ENCODE measurements at regions not wholly inside any gene's neighbourhood (a gene's known extent, or its start where the extent isn't known, plus 50 kb on each side); places are given as distances from the start of the nearest gene placed in this dataset.

DNA sequence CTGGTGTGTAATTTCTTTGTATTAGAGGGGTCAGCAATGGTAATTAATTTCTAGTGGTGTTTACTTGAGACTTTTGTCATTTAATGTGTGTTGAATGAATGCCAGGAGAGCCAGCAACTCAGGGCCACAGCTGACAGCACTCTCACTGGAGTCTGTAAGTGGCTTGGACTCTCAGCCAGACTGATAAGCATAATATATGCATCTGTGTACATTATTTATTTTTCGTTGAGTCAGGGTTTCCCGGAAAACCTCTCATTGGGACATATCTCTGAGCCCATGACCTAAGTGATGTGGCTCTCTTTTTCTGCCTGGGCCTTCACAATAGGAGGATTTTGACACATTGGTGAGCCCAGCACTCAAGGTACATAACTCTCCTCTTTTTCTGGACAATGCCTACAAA lies 1007.8 kb upstream of the TSPY4 start:
- H3K9me3 ChIP-seq (ENCODE audit: low read length), result no peaks in the 10 kb centered on the region; the same call in 1 of the 2 replicates
- DNase-seq (ENCODE audit: low spot score) (no peak), FAIRE-seq (no peak), ATAC-seq (no peak)
- no peaks in the 10 kb centered on the region for H3K4me1 ChIP-seq (ENCODE audit: insufficient read depth, low read length)
- no peak overlapping the region for H3K4me3 ChIP-seq (replicated peaks in 1 of 3; ENCODE audit: insufficient read depth in 1 of 3, low read depth in 2 of 3, low read length in 3 of 3)
- H3K27me3 ChIP-seq (ENCODE audit: control insufficient read depth in 1 of 2, insufficient read depth in 2 of 2, low read length in 2 of 2), result no peaks in the 10 kb centered on the region
- H3K4me2 ChIP-seq (ENCODE audit: low read depth, low read length), result no peak overlapping the region
- TF ChIP-seq ZNF567 (CRISPR knock-in tag; IDR thresholded peaks at IDR 0.05; ENCODE audit: borderline replicate concordance), result no peak
- no peak for TF ChIP-seq RBFOX2 (IDR thresholded peaks at IDR 0.05; ENCODE audit: low read depth, low read length)
- no peak overlapping the region for H3K27ac ChIP-seq (ENCODE audit: extremely low read length, insufficient read depth, low read length)
- no peak overlapping the region for H2AFZ ChIP-seq (ENCODE audit: low read length)
- BruUV-seq (replicated peaks), result no TSS peak
- ChIA-PET POLR2A (no interaction called here), CTCF (ENCODE audit: low intra/inter-chr PET ratio, low total read pairs) (no interaction called here)
- H3K79me2 ChIP-seq (ENCODE audit: insufficient read depth, low read length), result no peaks in the 10 kb centered on the region
- 0% methylated on average over 1 of the region's 2 CpGs for WGBS (ENCODE audit: low lambda C conversion rate)
- H3K9ac ChIP-seq (ENCODE audit: insufficient read depth, low read depth, low read length), result no peak overlapping the region
- no peaks in the 10 kb centered on the region for H3K36me3 ChIP-seq (replicated peaks in 1 of 2; ENCODE audit: control insufficient read depth in 1 of 2, insufficient read depth in 2 of 2, low read length in 2 of 2)
- intact Hi-C loops (cut with micrococcal nuclease; ENCODE audit: unreplicated experiment), result no loop called here
- in situ Hi-C loops (cut with HindIII; ENCODE audit: extremely low pct_ligation_motif_present, low pct_unique_long_range_greater_than_20kb), result no loop called here
- no peaks in the 10 kb centered on the region for H4K20me1 ChIP-seq (ENCODE audit: insufficient read depth, low read length)

DNA sequence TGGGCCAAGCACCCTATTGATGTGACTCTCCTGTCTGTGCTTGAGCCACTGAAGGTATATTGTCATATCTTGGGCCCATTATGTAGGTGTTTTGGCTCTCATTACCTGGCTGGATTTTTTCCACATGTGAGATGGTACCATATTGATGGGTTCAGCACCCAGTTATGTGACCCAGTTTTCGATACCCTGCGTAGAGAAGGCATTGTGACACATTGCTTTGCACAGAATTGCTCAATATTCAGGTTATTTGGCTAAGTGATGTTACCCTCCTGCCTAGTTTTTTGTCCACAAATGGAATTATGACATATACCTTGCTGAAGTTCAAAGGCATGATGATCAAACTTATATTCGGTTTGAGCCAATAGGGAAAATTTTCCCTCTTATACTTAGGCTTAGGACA lies 1007.3 kb upstream of the TSPY4 start:
- POLR2A ChIA-PET, result no interaction called here
- ATAC-seq, result no peak
- Histone ChIP-seq H3K79me2 (ENCODE audit: insufficient read depth, low read length) (no peaks in the 10 kb centered on the region), H3K27ac (ENCODE audit: extremely low read length, insufficient read depth, low read length) (no peak overlapping the region), H4K20me1 (ENCODE audit: insufficient read depth, low read length) (no peaks in the 10 kb centered on the region), H3K4me1 (ENCODE audit: insufficient read depth, low read length) (no peaks in the 10 kb centered on the region), H3K27me3 (ENCODE audit: control insufficient read depth in 1 of 2, insufficient read depth in 2 of 2, low read length in 2 of 2) (no peaks in the 10 kb centered on the region), H3K9ac (ENCODE audit: insufficient read depth, low read depth, low read length) (no peak overlapping the region), H3K36me3 (replicated peaks in 1 of 2; ENCODE audit: control insufficient read depth in 1 of 2, insufficient read depth in 2 of 2, low read length in 2 of 2) (no peaks in the 10 kb centered on the region), H2AFZ (ENCODE audit: low read length) (no peak overlapping the region), H3K9me3 (ENCODE audit: low read length) (no peaks in the 10 kb centered on the region; the same call in 1 of the 2 replicates), H3K4me2 (ENCODE audit: low read depth, low read length) (no peak overlapping the region), H3K4me3 (replicated peaks in 1 of 3; ENCODE audit: insufficient read depth in 1 of 3, low read depth in 2 of 3, low read length in 3 of 3) (no peak overlapping the region)
- 0% methylated on average over 3 of the region's 3 CpGs for WGBS (ENCODE audit: low lambda C conversion rate)
- intact Hi-C loops (cut with micrococcal nuclease; ENCODE audit: unreplicated experiment), result no loop called here
- BruUV-seq (replicated peaks), result no TSS peak
- DNase-seq (ENCODE audit: low spot score), result no peak
- CTCF ChIA-PET (ENCODE audit: low intra/inter-chr PET ratio, low total read pairs), result no interaction called here
- no peak for FAIRE-seq
- in situ Hi-C loops (cut with HindIII; ENCODE audit: extremely low pct_ligation_motif_present, low pct_unique_long_range_greater_than_20kb), result no loop called here
- TF ChIP-seq, protein P1, sequence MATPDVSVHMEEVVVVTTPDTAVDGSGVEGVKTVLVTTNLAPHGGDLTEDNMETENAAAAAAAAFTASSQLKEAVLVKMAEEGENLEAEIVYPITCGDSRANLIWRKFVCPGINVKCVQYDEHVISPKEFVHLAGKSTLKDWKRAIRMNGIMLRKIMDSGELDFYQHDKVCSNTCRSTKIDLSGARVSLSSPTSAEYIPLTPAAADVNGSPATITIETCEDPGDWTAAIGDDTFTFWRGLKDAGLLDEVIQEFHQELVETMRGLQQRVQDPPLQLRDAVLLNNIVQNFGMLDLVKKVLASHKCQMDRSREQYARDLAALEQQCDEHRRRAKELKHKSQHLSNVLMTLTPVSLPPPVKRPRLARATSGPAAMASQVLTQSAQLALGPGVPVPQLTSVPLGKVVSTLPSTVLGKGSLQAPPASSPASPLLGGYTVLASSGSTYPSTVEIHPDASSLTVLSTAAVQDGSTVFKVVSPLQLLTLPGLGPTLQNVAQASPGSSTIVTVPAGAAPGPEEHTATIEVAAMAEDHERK (CRISPR knock-in tag; IDR thresholded peaks at IDR 0.05; ENCODE audit: low read depth), result no peak
- TF ChIP-seq ZNF605 (CRISPR knock-in tag; IDR thresholded peaks at IDR 0.05), result no peak
- TF ChIP-seq, protein P2, sequence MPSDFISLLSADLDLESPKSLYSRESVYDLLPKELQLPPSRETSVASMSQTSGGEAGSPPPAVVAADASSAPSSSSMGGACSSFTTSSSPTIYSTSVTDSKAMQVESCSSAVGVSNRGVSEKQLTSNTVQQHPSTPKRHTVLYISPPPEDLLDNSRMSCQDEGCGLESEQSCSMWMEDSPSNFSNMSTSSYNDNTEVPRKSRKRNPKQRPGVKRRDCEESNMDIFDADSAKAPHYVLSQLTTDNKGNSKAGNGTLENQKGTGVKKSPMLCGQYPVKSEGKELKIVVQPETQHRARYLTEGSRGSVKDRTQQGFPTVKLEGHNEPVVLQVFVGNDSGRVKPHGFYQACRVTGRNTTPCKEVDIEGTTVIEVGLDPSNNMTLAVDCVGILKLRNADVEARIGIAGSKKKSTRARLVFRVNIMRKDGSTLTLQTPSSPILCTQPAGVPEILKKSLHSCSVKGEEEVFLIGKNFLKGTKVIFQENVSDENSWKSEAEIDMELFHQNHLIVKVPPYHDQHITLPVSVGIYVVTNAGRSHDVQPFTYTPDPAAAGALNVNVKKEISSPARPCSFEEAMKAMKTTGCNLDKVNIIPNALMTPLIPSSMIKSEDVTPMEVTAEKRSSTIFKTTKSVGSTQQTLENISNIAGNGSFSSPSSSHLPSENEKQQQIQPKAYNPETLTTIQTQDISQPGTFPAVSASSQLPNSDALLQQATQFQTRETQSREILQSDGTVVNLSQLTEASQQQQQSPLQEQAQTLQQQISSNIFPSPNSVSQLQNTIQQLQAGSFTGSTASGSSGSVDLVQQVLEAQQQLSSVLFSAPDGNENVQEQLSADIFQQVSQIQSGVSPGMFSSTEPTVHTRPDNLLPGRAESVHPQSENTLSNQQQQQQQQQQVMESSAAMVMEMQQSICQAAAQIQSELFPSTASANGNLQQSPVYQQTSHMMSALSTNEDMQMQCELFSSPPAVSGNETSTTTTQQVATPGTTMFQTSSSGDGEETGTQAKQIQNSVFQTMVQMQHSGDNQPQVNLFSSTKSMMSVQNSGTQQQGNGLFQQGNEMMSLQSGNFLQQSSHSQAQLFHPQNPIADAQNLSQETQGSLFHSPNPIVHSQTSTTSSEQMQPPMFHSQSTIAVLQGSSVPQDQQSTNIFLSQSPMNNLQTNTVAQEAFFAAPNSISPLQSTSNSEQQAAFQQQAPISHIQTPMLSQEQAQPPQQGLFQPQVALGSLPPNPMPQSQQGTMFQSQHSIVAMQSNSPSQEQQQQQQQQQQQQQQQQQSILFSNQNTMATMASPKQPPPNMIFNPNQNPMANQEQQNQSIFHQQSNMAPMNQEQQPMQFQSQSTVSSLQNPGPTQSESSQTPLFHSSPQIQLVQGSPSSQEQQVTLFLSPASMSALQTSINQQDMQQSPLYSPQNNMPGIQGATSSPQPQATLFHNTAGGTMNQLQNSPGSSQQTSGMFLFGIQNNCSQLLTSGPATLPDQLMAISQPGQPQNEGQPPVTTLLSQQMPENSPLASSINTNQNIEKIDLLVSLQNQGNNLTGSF (CRISPR knock-in tag; IDR thresholded peaks at IDR 0.05), result no peak
- TF ChIP-seq ARNT2 (CRISPR knock-in tag; IDR thresholded peaks at IDR 0.05; ENCODE audit: low read depth), result no peak
- TF ChIP-seq HNRNPK (IDR thresholded peaks at IDR 0.05; ENCODE audit: low read depth, low read length, poor library complexity, severe bottlenecking), result no peak
- TF ChIP-seq ZNF569 (CRISPR knock-in tag; IDR thresholded peaks at IDR 0.05; ENCODE audit: borderline replicate concordance), result no peak
- TF ChIP-seq, protein P3, sequence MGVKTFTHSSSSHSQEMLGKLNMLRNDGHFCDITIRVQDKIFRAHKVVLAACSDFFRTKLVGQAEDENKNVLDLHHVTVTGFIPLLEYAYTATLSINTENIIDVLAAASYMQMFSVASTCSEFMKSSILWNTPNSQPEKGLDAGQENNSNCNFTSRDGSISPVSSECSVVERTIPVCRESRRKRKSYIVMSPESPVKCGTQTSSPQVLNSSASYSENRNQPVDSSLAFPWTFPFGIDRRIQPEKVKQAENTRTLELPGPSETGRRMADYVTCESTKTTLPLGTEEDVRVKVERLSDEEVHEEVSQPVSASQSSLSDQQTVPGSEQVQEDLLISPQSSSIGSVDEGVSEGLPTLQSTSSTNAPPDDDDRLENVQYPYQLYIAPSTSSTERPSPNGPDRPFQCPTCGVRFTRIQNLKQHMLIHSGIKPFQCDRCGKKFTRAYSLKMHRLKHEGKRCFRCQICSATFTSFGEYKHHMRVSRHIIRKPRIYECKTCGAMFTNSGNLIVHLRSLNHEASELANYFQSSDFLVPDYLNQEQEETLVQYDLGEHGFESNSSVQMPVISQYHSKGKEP (CRISPR knock-in tag; IDR thresholded peaks at IDR 0.05), result no peak
- no peak for TF ChIP-seq JDP2 (CRISPR knock-in tag; IDR thresholded peaks at IDR 0.05; ENCODE audit: borderline replicate concordance)

Measured in HepG2 (cell line).